SW 1271 (cell line): ENCODE measurements at regions not wholly inside any gene's neighbourhood (a gene's known extent, or its start where the extent isn't known, plus 50 kb on each side); places are given as distances from the start of the nearest gene placed in this dataset.
A peak's percentile ranks its signal among the peaks of the same experiment; 100 is the strongest.

Experiments
- DNase-seq, 2 experiments: peaks; one replicate each; lab custom pipeline; 2025; lab: John Stamatoyannopoulos, UW

DNA sequence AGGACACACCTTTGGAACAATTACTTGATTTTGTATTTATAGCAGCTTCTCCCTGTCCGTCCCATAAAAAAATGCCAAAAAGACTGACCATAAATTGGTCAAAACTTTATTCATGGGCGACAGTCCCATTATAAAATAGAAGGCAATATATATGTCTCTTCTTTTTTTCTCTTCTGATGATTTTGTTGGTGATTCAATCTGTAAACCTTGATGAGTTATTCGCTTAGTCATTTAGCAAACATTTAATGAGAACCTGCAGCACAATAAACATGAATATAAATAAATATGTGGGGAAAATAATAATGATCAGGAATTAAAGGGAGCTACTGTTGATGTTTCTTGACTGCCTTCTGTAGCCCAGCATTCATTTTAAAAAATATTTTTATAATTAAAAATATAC is 356.4 kb upstream of the ACTBL2 start:
- peak in 1 of 2 experiments; percentile 69 for DNase-seq

DNA sequence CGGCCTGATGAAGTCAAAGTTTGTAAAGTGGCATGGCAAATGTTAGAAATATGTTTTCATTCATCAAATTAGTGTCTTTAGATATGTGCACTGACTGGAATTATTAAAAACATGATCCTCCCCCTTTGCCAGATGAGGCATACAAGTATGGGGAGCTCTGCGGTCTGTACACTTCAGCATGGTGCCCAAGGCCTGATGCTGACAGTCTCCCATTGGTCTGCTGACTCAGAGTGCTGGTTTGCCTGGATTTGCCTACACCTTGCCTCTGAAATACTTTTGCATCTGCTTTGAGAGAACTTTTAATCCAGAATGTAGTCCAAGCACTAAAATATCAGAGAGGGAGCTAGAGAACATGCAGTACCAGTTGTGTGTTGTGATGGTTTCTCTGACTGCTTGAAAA is 354.3 kb upstream of the ACTBL2 start:
- DNase-seq: no peak

DNA sequence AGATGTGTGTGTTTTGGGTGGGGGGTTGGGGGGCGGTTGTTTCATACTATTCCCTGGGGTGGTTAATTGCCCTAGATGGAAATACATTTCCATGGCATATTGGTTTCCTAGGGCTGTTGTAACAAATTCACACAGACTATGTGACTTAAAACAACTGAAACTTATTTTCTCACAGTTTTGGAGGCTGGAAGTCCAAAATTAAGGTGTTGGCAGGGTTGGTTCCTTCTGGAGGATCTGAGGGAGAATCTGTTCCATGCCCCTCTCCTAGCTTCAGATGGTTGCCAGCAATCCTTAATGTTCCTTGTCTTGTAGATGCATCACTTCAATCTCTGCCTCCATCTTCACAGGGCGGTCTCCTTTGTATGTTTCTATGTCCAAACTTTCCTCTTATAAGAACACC is 353.7 kb upstream of the ACTBL2 start:
- no peak for DNase-seq

DNA sequence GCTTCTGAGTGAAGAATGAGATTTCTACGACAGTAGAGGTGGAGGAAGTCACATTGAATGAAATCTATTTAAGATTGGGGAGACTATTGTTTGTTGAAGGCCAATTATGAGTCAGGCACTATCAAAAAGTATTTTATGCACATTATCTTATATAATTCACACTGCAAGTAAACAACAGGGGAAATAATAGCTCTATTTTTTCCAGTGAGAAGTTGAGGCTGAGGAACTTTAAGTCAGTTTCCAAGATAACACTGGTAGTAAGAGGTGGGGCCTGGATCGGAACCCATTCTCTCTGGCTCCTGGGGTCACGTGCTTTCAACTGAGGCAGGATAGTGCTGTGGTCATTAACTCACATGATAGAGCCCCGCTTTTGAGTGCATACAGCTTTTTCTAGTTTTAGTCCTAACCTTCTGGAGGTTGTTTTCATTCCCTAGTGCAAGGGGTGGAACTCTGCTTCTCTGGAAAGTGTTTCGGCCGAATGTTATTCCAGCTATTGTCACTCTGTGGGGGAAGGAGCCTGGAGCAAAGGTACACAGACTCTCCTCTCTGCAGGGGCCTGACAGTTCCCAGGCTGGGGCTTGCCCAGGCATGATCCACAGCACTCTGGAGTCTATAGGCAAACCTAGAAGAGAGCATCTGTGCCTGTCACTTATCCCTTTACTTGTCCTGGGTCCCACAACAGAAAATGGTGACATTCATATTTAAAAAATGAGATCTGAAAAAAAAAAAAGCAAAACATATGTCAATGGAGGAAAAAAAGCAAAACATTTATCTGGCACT is 352.4 kb upstream of the ACTBL2 start:
- DNase-seq: no peak

DNA sequence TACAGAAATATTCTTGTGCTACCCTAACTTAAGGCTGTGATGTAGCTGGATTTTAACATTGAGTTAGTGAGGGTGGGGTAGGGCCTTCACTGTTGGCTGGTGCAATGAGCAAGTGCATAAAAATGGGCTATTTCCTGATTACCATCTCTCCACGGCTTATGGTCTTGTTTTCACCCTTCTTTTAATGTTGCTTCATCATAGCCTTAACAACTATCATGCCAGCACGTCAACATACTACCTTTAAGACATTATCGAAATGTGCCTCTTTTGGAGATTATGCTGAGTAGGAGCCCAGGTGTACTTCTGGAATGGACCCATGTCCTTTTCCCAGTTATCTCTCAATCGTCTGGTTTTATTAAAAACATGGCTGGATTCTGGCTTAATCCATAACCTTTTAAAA is 350.9 kb upstream of the ACTBL2 start:
- DNase-seq: no peak

DNA sequence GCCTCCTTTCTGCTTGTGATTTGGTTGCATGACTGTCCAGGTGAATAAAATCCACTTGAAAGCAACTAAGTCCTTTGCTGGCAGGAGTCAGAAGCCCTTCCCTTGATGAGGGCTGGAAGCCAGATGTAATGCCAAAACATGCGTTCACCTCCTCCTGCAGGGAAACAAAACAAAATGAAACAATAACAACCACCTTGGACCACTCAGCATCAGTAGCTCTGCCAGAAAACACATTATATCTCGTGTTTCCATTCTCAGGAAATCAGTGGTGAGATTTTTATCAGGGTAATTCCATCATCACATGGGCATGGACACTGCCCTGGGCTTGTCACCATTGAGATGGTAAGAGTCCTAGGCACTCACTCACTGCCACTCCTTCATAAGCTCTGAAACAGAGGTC is 350.3 kb upstream of the ACTBL2 start:
- DNase-seq: no peak

DNA sequence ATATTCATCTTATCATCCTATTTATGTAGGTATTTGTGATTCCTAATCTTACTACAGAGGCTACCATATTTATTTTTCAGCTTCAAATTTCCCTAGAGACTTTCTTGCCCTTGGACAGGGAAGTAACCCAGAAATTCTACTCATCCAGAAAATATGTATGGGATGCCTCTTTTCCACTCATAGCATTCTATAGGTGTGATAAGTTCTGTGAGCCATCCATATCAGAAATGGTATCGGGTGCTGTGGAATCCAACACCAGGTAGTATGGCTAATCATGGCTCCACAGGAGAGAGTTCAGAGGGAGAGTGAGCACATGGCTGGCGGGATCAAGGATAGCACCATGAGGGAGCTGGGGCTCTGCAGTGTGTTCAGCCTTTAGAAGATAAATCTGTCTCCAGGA is 349.3 kb upstream of the ACTBL2 start:
- peak in 1 of 2 experiments; percentile 43 for DNase-seq

DNA sequence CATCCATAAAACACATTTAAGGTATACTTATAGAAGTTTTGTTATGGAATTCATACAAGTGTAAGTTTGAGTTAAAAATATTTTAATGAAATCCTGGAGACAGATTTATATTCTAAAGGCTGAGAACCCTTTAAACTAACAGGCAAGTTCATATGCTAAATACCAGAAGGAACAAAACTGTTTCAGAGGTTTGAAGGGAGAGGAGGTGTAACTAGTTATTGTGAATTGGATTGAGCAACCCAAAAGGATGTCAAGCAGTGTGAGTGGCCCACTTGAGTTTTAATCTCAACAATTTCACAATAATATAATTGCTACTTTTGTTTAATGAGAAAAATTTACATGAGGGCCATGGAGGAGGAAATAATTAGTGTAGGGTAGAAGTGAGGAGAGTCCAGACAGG is 348.5 kb upstream of the ACTBL2 start:
- no peak for DNase-seq

DNA sequence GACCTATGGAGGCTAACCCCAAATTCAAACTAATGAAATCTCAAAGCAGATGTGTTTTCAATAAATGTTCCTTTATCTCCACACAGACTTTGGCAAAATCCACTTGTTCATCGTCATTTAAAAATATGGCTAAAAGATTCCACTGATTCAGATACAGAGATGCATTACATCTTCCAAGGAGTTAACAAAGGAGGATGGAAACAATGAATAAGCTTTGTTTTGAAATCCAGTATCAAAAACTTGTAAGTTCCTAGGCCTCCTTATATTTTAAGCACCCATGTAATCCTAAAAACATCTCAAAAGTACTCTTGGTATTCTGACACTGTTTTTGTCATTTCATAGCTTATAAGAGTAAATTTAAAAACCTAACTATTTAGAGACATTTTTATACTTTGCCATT is 345.6 kb upstream of the ACTBL2 start:
- no peak for DNase-seq

DNA sequence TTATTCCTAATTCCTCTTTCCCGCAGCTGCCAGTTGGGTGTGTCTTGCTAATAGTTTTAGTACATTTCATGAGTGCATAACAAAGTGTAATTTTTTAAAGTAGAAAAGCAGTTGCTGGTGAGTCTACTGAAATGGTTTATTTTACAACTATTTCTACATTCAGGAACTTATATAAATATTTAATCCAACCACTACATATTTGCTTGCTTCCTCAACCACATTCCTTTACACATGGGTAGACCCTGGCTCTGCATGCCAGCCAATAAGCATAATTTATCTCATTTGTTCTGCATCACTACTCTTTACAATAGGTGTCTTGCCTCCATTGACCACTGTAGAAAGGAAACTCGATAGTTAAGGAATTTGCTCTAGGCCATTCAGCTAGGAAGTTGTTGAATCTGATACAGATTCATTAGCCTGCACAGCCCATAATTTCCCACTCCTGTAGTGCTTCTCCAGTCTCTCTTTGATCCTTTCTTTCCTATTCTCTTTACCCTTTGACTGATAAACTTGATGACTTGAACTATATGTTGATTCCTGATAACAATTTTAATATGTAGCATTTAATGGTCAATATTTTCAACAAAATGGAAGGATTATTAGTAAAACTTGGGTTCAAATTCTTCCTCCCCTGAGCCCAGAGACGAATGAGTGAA is 342.5 kb upstream of the ACTBL2 start:
- peak in 1 of 2 experiments; percentile 79 for DNase-seq

DNA sequence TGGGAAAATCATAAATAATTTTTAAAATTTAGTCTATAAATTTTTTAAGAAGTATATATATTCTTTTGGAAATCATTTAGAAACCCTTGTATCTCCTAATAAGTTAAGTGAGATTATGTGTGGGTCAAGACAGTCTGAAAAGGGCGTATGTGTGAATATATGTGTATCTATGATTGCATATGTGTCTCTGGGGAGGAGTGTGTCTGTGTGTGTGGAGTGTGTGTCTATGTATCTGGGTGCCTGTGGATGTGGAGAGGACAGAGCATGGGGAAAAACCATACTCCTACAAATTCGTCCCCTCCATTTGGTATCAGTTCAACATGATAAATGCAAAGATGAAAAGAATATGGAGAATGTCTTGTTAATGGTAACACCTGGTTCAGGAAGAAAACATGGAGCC is 342.0 kb upstream of the ACTBL2 start:
- no peak for DNase-seq

DNA sequence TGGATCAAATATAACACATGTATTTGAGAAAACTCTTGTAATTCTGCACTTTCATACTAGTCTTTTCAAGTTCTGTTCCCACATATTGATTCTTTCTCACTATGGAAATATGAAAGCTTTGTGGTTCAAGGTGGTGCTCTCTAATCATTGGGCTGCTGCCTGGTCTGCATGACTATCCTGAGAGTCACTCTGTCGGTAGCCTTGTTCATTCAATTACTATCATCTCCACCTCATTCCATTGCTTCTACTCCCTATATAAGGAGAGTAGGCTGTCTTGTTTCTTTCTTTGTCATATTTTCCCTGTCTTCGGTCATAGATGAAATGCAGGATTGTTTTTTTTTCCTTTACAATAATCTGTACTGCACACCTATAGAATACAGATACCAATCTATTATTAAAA is 341.4 kb upstream of the ACTBL2 start:
- peak; percentile 59 to 83 for DNase-seq

DNA sequence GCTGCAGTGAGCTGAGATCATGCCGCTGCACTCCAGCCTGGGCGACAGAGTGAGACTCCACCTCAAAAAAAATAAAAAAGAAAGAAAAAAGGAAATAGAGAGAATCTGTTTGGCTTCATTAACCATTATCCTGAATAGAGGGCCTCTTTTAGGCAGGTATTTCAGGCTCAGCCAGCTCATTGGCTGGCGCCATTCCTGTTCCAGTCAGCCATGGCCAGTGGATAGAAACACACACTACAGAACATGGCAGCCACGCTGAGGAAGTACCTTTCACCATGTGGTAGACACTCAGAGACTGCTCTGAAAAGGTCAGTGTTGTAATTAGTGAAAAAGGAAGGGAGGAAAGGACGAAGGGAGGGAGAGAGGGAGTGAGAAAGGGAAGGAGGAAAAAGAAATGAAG is 340.0 kb upstream of the ACTBL2 start:
- DNase-seq: no peak

DNA sequence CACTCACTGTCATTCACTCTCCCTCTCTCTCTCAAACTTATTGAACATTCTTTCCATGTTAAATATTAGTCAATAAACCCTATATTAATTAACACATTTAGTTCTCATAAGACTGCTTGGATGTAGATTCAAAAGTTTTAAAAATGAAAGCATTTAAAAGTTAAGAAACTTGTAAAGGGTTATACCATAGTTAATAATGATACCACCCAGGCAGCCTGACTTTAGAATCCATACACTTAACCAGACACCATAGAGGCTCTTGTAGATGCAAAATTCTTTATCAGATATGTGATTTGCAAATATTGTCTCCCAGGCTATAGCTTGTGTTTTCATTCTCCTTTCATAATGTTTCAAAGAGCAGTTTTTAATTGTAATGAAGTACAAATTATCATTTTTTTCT is 335.8 kb upstream of the ACTBL2 start:
- DNase-seq: no peak

DNA sequence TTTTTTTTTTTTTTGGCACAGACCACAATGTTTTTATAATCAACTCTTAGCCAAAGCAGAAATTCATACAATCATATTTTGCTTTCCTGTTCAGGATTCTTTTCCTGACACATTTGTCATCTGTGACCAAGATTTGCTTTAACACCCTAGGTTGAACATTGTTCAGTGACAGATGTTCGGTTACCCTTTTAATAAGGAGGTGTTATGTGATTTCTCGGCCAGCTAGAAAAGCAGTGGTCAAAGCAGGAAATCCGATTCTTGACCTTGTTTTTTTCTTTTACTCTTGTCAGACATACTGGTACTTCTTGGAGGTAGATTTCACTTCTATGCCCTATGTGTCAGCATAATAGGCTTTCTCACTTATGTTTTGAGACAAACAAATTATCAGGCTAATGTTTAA is 335.3 kb upstream of the ACTBL2 start:
- no peak for DNase-seq

DNA sequence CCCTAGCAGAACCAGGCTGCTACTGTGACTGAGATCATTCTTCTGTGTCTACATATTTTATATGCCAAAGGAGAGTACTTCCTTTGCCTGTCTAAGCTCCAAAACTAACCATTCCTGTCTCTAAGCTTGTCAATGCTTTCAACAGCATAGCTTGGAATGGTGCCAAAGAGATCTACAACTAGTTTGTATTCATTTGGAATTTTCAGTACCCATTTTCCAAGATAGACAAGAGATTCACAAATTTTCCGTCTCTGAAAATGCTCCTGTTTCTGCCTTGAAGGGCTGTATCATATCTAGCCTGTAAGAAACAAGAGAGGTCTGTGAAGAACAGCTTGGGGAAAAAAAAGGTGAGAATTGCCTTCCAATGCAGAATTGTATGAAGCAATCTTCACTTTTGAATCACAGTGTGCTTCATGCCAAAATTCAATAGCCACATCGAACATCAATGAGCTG is 334.4 kb upstream of the ACTBL2 start:
- no peak for DNase-seq

DNA sequence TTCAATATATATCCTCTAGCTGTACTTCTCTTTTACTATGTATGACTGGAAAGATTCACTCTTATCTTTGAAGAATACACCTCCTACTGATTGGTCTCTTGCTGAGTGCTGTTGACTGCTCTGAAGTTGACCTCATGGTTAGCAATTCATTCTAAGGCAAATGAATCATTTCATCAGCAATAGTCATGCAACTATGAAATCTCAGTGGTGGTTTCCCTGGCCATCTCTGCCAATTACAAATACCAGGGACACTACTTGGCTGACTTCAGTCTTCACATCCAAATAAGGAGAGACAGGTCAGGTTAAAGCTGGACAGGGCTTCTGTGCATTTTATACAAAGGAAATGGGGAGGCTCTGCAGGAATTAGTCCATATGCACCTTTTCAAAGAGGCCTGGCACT is 333.5 kb upstream of the ACTBL2 start:
- DNase-seq: peak; percentile 63 to 93

DNA sequence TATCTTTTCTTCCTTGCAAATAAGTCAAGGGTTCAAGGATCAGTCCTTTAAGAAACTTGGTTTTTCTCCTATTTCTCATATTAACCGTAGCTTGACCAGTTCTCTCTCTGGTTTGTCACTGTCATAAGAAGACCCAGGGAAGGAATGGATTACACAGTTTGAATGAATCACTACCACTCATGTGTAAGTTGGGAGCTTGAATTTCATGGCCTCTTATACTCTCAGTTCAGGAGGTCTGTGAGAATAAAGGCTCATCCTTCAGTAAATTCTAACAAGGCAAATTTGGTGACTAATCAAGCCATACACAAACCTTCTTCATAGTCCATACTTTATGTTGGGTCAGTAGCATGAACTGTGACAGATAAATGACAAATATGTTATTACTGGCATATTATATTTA is 323.1 kb upstream of the ACTBL2 start:
- DNase-seq: no peak

DNA sequence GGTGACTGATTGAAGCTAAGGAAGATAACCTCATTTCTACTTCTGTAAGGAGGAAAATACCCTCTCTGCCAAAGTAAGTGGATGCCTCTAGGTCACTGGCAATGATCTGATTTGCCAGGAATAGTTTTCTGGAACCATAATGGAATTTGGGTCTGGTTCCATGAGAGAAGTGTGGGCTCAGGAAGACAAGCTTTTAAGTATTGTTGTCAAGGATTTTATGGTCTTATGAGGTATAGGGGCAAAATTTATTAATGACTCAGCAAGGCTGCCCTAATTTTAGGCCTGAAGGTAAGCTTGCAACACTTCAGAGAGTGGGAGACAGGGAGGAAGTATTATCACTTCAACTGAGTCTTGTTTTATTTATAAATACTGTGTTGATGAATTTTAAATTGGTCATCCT is 322.6 kb upstream of the ACTBL2 start:
- no peak for DNase-seq

DNA sequence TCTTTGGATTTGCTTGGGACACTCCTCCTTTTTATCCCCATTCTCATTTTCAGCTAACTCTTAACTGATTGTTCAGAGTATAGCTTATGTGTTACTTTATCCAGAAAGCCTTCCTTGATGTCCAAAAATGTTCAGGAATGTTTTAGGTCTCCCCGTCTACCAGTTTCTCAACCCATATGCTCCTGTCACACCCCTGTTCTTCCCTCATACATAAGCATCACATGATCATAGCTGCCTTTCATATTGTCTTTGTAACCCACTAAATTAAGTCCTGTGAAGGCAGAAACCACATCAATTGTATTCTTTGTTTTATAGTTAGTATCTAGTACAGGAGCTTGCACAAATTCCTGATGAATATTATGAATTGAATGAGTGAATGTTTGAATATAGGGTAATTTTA is 321.9 kb upstream of the ACTBL2 start:
- DNase-seq: no peak

DNA sequence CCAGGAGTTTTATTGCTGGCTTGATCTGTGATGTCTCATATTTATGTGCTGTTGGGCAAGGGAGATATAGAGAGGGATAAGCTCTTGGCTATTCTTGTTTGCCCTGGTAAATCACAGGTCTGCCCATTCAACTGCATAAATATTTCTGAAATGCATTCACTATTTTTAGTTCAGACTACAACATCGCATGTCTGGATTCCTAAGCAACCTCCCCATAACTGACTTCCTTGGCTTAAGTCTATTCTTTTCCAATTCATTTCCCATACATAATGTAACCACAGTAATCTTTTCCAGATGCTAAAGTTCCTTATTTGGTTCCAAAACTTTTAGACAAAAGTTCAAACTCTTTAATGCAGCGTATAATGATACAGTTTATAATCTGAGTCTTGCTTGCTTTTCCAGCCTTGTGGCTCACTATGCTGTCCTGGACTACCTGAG is 321.4 kb upstream of the ACTBL2 start:
- DNase-seq: no peak

DNA sequence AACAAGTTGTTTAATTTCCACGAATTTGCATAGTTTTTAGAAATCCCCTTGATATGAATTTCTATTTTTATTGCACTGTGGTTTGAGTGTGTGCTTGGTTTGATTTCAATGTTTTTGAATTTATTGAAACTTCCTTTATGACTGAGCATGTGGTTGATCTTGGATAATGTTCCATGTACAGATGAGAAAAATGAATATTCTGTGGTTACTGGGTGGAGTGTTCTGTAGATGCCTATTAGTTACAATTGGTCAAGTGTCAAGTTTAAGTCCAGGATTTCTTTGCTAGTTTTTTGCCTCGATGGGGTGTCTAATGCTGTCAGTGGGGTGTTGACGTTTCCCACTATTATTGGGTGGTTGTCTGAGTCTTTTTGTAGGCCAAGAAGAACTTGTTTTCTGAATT is 319.5 kb upstream of the ACTBL2 start:
- no peak for DNase-seq

DNA sequence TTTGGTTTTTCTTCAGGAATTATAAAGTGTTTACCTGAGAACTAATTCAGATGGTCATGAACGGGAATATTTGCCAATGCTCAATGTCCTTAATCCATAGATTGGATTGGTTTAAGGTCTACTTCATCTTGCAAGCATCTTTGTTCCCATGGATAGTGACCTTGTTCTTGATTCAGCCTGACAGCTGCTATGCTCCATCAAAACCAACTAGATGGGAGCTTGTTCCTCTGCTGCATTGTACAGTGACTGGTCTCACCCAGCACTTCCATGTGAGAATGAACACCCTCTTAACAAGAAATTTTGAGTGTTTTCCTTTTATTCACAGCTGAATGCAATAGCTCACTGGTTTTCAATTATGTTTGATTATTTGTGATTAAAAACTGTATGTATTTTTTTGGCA is 312.6 kb upstream of the ACTBL2 start:
- no peak for DNase-seq

DNA sequence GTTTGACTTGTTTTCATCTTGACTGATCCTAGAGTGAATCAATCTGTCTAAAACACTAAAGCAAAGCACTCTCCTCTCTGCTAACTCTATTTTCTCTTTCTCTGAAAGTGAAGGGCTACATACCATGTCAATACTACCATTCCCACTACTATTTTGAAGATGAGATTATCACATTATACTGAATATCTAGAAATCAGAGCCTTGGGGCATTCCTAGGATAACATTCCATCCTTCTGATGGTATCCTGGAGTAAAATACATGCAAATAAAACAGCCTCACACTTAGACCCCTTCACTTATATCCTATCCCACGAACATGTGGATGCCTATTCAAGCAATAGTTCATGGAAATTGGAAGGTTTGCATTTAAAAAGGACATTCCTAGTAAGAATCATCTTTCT is 309.3 kb upstream of the ACTBL2 start:
- no peak for DNase-seq
